ENCODE measurements at regions not wholly inside any gene's neighbourhood (a gene's known extent, or its start where the extent isn't known, plus 50 kb on each side); places are given as distances from the start of the nearest gene placed in this dataset.

- Histone ChIP-seq H3K36me3 (ENCODE audit: control insufficient read depth, insufficient read depth, low read length) (no peaks in the 10 kb centered on the region), H2AFZ (ENCODE audit: low read length) (no peak overlapping the region), H3K79me2 (ENCODE audit: control insufficient read depth, insufficient read depth, low read length) (no peaks in the 10 kb centered on the region), H4K20me1 (ENCODE audit: control insufficient read depth, extremely low read depth, insufficient read depth, low read length) (no peaks in the 10 kb centered on the region), H3K4me2 (ENCODE audit: extremely low read depth, insufficient read depth, low read length) (no peak overlapping the region), H3K9me3 (ENCODE audit: control insufficient read depth, insufficient read depth, low read depth, low read length) (no peaks in the 10 kb centered on the region), H3K4me3 (replicated peaks in 1 of 4; ENCODE audit: control extremely low read depth in 1 of 4, insufficient read depth in 1 of 4, low read depth in 3 of 4, low read length in 4 of 4) (no peak overlapping the region), H3K9ac (ENCODE audit: insufficient read depth, low read length) (no peak overlapping the region), H3K4me1 (ENCODE audit: control insufficient read depth, extremely low read depth, insufficient read depth, low read length) (no peaks in the 10 kb centered on the region), H3K27me3 (ENCODE audit: control insufficient read depth, insufficient read depth, low read length) (no peaks in the 10 kb centered on the region), H3K27ac (ENCODE audit: insufficient read depth, low read length) (no peak overlapping the region)
- TF ChIP-seq EZH2 (IDR thresholded peaks at IDR 0.05; ENCODE audit: low read length, missing control alignments) (no peak), CTCF (conservative IDR thresholded peaks at IDR 0.05 in 1 of 2, IDR thresholded peaks at IDR 0.05 in 1 of 2; ENCODE audit: low read depth in 1 of 2, low read length in 2 of 2) (no peak)
- no peak for DNase-seq (ENCODE audit: low read depth in 2 of 2)
These were observed 62.0 kb upstream of the SMLR1 start for GRCh38 chr6:130765181-130765727.

- TF ChIP-seq CTCF (conservative IDR thresholded peaks at IDR 0.05 in 1 of 2, IDR thresholded peaks at IDR 0.05 in 1 of 2; ENCODE audit: low read depth in 1 of 2, low read length in 2 of 2), result no peak
- TF ChIP-seq EZH2 (IDR thresholded peaks at IDR 0.05; ENCODE audit: low read length, missing control alignments), result no peak
- Histone ChIP-seq H3K27ac (ENCODE audit: insufficient read depth, low read length) (no peak overlapping the region), H3K79me2 (ENCODE audit: control insufficient read depth, insufficient read depth, low read length) (no peaks in the 10 kb centered on the region), H3K9me3 (ENCODE audit: control insufficient read depth, insufficient read depth, low read depth, low read length) (no peaks in the 10 kb centered on the region), H3K4me2 (ENCODE audit: extremely low read depth, insufficient read depth, low read length) (no peak overlapping the region), H4K20me1 (ENCODE audit: control insufficient read depth, extremely low read depth, insufficient read depth, low read length) (no peaks in the 10 kb centered on the region), H2AFZ (ENCODE audit: low read length) (no peak overlapping the region), H3K4me1 (ENCODE audit: control insufficient read depth, extremely low read depth, insufficient read depth, low read length) (no peaks in the 10 kb centered on the region), H3K27me3 (ENCODE audit: control insufficient read depth, insufficient read depth, low read length) (no peaks in the 10 kb centered on the region), H3K36me3 (ENCODE audit: control insufficient read depth, insufficient read depth, low read length) (no peaks in the 10 kb centered on the region), H3K4me3 (replicated peaks in 1 of 4; ENCODE audit: control extremely low read depth in 1 of 4, insufficient read depth in 1 of 4, low read depth in 3 of 4, low read length in 4 of 4) (no peak overlapping the region), H3K9ac (ENCODE audit: insufficient read depth, low read length) (no peak overlapping the region)
- no peak for DNase-seq (ENCODE audit: low read depth in 2 of 2)
These were observed 60.7 kb upstream of the SMLR1 start for GRCh38 chr6:130766239-130767144.

- TF ChIP-seq CTCF (conservative IDR thresholded peaks at IDR 0.05 in 1 of 2, IDR thresholded peaks at IDR 0.05 in 1 of 2; ENCODE audit: low read depth in 1 of 2, low read length in 2 of 2), result no peak
- no peak for TF ChIP-seq EZH2 (IDR thresholded peaks at IDR 0.05; ENCODE audit: low read length, missing control alignments)
- Histone ChIP-seq H3K36me3 (ENCODE audit: control insufficient read depth, insufficient read depth, low read length) (no peaks in the 10 kb centered on the region), H3K9ac (ENCODE audit: insufficient read depth, low read length) (no peak overlapping the region), H3K4me3 (replicated peaks in 1 of 4; ENCODE audit: control extremely low read depth in 1 of 4, insufficient read depth in 1 of 4, low read depth in 3 of 4, low read length in 4 of 4) (no peak overlapping the region), H4K20me1 (ENCODE audit: control insufficient read depth, extremely low read depth, insufficient read depth, low read length) (no peaks in the 10 kb centered on the region), H3K79me2 (ENCODE audit: control insufficient read depth, insufficient read depth, low read length) (no peaks in the 10 kb centered on the region), H3K4me2 (ENCODE audit: extremely low read depth, insufficient read depth, low read length) (no peak overlapping the region), H3K9me3 (ENCODE audit: control insufficient read depth, insufficient read depth, low read depth, low read length) (no peaks in the 10 kb centered on the region), H2AFZ (ENCODE audit: low read length) (no peak overlapping the region), H3K27ac (ENCODE audit: insufficient read depth, low read length) (no peak overlapping the region), H3K27me3 (ENCODE audit: control insufficient read depth, insufficient read depth, low read length) (no peaks in the 10 kb centered on the region), H3K4me1 (ENCODE audit: control insufficient read depth, extremely low read depth, insufficient read depth, low read length) (no peaks in the 10 kb centered on the region)
- peak in 1 of 2 donors; percentile 22 for DNase-seq (ENCODE audit: low read depth in 2 of 2)
These were observed 57.3 kb upstream of the SMLR1 start for GRCh38 chr6:130769861-130770260.
